GM12865 (cell line): ENCODE measurements at regions not wholly inside any gene's neighbourhood (a gene's known extent, or its start where the extent isn't known, plus 50 kb on each side); places are given as distances from the start of the nearest gene placed in this dataset.

Source experiments
- DNase-seq: peaks from one replicate; pipeline ENCODE4 v3.0.0; 2010; ENCODE audit warnings: low read depth
- H3K4me3 ChIP-seq: 2 replicates; pipeline ENCODE4 v1.5.1; 2011; ENCODE audit warnings: mild to moderate bottlenecking, low read depth, low read length, control low read depth
- TF ChIP-seq, protein P1 (sequence below): IDR thresholded peaks from 2 replicates; pipeline ENCODE4 v1.5.1; 2011; ENCODE audit warnings: low read length, control low read depth, low read depth, inconsistent platforms; ENCODE audit not compliant: insufficient read depth; ENCODE audit errors: missing control alignments

- H3K4me3 ChIP-seq: no peak overlapping the region
- peak; percentile 56 for DNase-seq
- TF ChIP-seq, protein P1, sequence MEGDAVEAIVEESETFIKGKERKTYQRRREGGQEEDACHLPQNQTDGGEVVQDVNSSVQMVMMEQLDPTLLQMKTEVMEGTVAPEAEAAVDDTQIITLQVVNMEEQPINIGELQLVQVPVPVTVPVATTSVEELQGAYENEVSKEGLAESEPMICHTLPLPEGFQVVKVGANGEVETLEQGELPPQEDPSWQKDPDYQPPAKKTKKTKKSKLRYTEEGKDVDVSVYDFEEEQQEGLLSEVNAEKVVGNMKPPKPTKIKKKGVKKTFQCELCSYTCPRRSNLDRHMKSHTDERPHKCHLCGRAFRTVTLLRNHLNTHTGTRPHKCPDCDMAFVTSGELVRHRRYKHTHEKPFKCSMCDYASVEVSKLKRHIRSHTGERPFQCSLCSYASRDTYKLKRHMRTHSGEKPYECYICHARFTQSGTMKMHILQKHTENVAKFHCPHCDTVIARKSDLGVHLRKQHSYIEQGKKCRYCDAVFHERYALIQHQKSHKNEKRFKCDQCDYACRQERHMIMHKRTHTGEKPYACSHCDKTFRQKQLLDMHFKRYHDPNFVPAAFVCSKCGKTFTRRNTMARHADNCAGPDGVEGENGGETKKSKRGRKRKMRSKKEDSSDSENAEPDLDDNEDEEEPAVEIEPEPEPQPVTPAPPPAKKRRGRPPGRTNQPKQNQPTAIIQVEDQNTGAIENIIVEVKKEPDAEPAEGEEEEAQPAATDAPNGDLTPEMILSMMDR: no peak
Measured at GRCh38 chr6:14660806-14661579, 543.4 kb downstream of the CD83 start.

DNA sequence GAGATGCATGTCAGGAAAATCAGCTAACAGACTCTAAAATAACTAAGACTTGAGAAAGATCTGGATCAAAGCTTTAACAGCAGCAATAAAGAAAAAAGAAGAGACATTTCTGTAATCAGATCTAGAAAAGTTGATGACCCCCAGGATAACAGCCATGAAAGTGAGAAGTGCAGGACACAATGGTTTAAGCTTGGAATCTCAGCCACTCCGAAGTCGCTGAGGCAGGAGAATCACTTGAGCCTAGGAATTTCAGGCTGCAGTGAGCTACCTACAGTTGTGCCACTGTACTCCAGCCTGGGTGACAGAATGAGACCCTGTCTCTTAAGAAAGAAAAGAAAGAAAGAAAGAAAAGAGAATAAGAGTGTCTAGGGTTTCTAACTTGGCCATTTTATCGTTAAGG lies 544.1 kb downstream of the CD83 start:
- TF ChIP-seq, protein P1: no peak
- no peak overlapping the region for H3K4me3 ChIP-seq
- DNase-seq: no peak

GRCh38 chr6:14664112-14664601 lies 546.6 kb downstream of the CD83 start:
- TF ChIP-seq, protein P1: no peak
- peak; percentile 53 for DNase-seq
- no peak overlapping the region for H3K4me3 ChIP-seq

GRCh38 chr6:14664621-14665315 lies 547.2 kb downstream of the CD83 start:
- DNase-seq: peak; percentile 20
- no peak overlapping the region for H3K4me3 ChIP-seq
- TF ChIP-seq, protein P1: no peak

DNA sequence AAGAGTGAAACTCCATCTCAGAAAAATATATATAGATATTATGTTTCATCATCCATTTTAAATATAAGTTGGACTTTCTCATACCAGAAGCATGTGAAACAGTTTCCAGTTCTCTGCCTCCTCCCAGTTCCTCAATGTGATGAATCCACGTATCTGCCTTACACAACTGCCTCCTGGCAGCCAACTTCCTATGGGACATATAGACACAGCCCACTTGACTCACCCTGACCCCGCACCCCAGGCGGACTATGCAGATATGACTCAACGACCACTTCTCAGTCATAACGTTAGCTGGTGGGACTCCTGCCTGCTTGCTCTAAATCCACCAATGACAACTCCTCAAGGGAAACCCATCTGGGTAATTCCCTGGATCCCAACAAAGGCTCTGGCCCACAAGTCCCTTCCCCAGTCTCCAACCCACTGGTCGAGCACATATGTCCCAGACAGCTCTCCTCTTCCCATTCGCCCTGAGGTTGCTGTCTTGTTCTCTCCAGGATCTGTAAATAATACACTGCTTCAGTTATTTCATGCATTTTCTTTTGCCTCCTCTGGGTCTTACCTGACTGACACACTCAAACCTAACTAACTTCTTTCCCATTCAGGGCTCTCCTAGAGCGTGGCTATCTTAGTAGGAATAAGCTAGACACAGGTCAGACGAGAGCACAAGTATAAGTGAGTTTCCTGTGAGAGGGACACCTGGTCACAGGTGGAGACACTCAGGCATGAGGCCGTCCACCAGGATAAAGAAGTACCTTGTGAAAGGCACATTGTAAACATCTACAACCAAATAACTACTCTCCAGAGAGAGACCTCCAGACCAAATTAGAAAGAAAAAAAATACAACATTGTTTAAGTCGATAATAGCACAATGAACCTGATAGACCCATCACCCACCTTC lies 548.5 kb downstream of the CD83 start:
- peak; percentile 68 for DNase-seq
- TF ChIP-seq, protein P1: no peak
- H3K4me3 ChIP-seq: no peak overlapping the region

- DNase-seq: no peak
- TF ChIP-seq, protein P1: no peak
- H3K4me3 ChIP-seq: no peak overlapping the region
Measured at GRCh38 chr6:14670806-14671205, 553.2 kb downstream of the CD83 start.
